Mammary epithelial cell (primary cell): ENCODE measurements at regions not wholly inside any gene's neighbourhood (a gene's known extent, or its start where the extent isn't known, plus 50 kb on each side); places are given as distances from the start of the nearest gene placed in this dataset.

Source experiments
- CTCF ChIP-seq, 2 donors: IDR thresholded peaks in 1 of 2; conservative IDR thresholded peaks in 1 of 2; 2 replicates each; pipeline ENCODE4 v1.5.1; 2011 to 2012; ENCODE audit warnings: inconsistent platforms in 2 of 2, low read length in 2 of 2, mild to moderate bottlenecking in 2 of 2, control low read depth in 1 of 2, low read depth in 1 of 2; ENCODE audit not compliant: insufficient read depth in 1 of 2; ENCODE audit errors: extremely low read depth in 1 of 2
- EZH2 ChIP-seq: IDR thresholded peaks from 2 replicates; pipeline ENCODE4 v1.6.1; 2012; ENCODE audit warnings: low read length, inconsistent platforms, borderline replicate concordance

GRCh38 chrX:99248180-99248579 is 1161.9 kb downstream of the PCDH19 start:
- TF ChIP-seq CTCF (conservative IDR thresholded peaks at IDR 0.05 in 1 of 2, IDR thresholded peaks at IDR 0.05 in 1 of 2; ENCODE audit: extremely low read depth in 1 of 2, insufficient read depth in 1 of 2, low read depth in 1 of 2, low read length in 2 of 2) (no peak), EZH2 (no peak)
